ENCODE measurements at regions not wholly inside any gene's neighbourhood (a gene's known extent, or its start where the extent isn't known, plus 50 kb on each side); places are given as distances from the start of the nearest gene placed in this dataset.

GRCh38 chr1:60923389-60924087 lies 158.8 kb upstream of the NFIA start:
- H2AK5ac ChIP-seq (ENCODE audit: low read length, severe bottlenecking), result no peak overlapping the region
- H2BK120ac ChIP-seq (ENCODE audit: low read depth, low read length), result no peak overlapping the region
- H3K27ac ChIP-seq (ENCODE audit: low read length, poor library complexity, severe bottlenecking), result no peak overlapping the region
- no peak overlapping the region for H3K14ac ChIP-seq (ENCODE audit: low read length in 2 of 2)
- H3K27me3 ChIP-seq (ENCODE audit: control insufficient read depth in 1 of 2, insufficient read depth in 1 of 2, low read length in 2 of 2), result no peaks in the 10 kb centered on the region
- no peak for DNase-seq
- H3K18ac ChIP-seq (ENCODE audit: low read depth in 1 of 2, low read length in 2 of 2), result no peak overlapping the region
- H2BK12ac ChIP-seq (ENCODE audit: low read length in 2 of 2), result no peak overlapping the region
- no peak overlapping the region for H4K8ac ChIP-seq (ENCODE audit: low read length)
- no peaks in the 10 kb centered on the region for H3K79me1 ChIP-seq (replicated peaks; ENCODE audit: low read length, poor library complexity, severe bottlenecking)
- H2BK15ac ChIP-seq (ENCODE audit: low read depth, poor library complexity, severe bottlenecking), result no peak overlapping the region
- no peak overlapping the region for H3K23ac ChIP-seq (ENCODE audit: low read length in 2 of 2)
- no peak overlapping the region for H3K4me3 ChIP-seq (ENCODE audit: insufficient read depth in 1 of 2, low read depth in 1 of 2, low read length in 2 of 2)
- H2BK5ac ChIP-seq (ENCODE audit: low read depth, low read length, poor library complexity, severe bottlenecking), result no peak overlapping the region
- H3K4me1 ChIP-seq (ENCODE audit: control insufficient read depth, insufficient read depth, low read depth, low read length), result peaks cover 2% of the 10 kb centered on the region
- WGBS, result 44% methylated on average over 4 of the region's 5 CpGs
- H2AFZ ChIP-seq (ENCODE audit: low read depth, low read length), result no peak overlapping the region
- H3K9me3 ChIP-seq (ENCODE audit: control insufficient read depth, low read length), result no peaks in the 10 kb centered on the region
- H3K36me3 ChIP-seq (ENCODE audit: control insufficient read depth in 1 of 2, insufficient read depth in 2 of 2, low read depth in 1 of 2, low read length in 2 of 2), result no peaks in the 10 kb centered on the region
- H4K91ac ChIP-seq (ENCODE audit: low read length), result no peak overlapping the region
- no peak overlapping the region for H3K4me2 ChIP-seq (ENCODE audit: low read length, poor library complexity, severe bottlenecking)
- no peak overlapping the region for H3K4ac ChIP-seq (ENCODE audit: low read depth in 1 of 2, low read length in 2 of 2)
- no peak overlapping the region for H3K9ac ChIP-seq (ENCODE audit: low read length)

DNA sequence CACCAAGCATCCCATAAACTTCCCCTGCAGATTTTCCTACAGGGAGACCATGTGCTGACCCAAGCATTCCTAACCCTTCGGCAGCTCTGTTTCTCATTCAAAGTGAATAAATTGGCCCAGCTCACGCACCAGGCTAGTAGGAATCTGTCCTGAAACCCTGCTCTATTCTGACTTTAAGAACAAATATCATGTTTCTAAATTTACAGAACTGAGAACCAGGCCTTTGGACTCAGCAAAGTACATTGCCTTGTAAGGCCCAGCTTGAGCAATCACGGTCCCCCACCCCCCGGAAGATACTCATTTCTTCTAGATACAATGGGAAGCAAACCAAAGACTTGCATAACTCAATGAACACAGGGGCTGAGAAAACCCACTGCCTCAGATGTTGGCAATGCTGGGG lies 160.1 kb upstream of the NFIA start:
- no peak overlapping the region for H3K27ac ChIP-seq (ENCODE audit: low read length, poor library complexity, severe bottlenecking)
- H2BK12ac ChIP-seq (ENCODE audit: low read length in 2 of 2), result no peak overlapping the region
- H2AFZ ChIP-seq (ENCODE audit: low read depth, low read length), result no peak overlapping the region
- no peak overlapping the region for H2BK15ac ChIP-seq (ENCODE audit: low read depth, poor library complexity, severe bottlenecking)
- H2AK5ac ChIP-seq (ENCODE audit: low read length, severe bottlenecking), result no peak overlapping the region
- no peak overlapping the region for H3K23ac ChIP-seq (ENCODE audit: low read length in 2 of 2)
- H3K4ac ChIP-seq (ENCODE audit: low read depth in 1 of 2, low read length in 2 of 2), result no peak overlapping the region
- no peaks in the 10 kb centered on the region for H3K9me3 ChIP-seq (ENCODE audit: control insufficient read depth, low read length)
- peaks cover 2% of the 10 kb centered on the region for H3K4me1 ChIP-seq (ENCODE audit: control insufficient read depth, insufficient read depth, low read depth, low read length)
- no peaks in the 10 kb centered on the region for H3K27me3 ChIP-seq (ENCODE audit: control insufficient read depth in 1 of 2, insufficient read depth in 1 of 2, low read length in 2 of 2)
- H4K8ac ChIP-seq (ENCODE audit: low read length), result no peak overlapping the region
- no peaks in the 10 kb centered on the region for H3K79me1 ChIP-seq (replicated peaks; ENCODE audit: low read length, poor library complexity, severe bottlenecking)
- DNase-seq, result no peak
- no peak overlapping the region for H3K14ac ChIP-seq (ENCODE audit: low read length in 2 of 2)
- H3K4me2 ChIP-seq (ENCODE audit: low read length, poor library complexity, severe bottlenecking), result no peak overlapping the region
- H4K91ac ChIP-seq (ENCODE audit: low read length), result no peak overlapping the region
- WGBS, result 73% methylated on average over 4 of the region's 4 CpGs
- no peak overlapping the region for H2BK120ac ChIP-seq (ENCODE audit: low read depth, low read length)
- no peak overlapping the region for H2BK5ac ChIP-seq (ENCODE audit: low read depth, low read length, poor library complexity, severe bottlenecking)
- H3K18ac ChIP-seq (ENCODE audit: low read depth in 1 of 2, low read length in 2 of 2), result no peak overlapping the region
- no peak overlapping the region for H3K9ac ChIP-seq (ENCODE audit: low read length)
- no peaks in the 10 kb centered on the region for H3K36me3 ChIP-seq (ENCODE audit: control insufficient read depth in 1 of 2, insufficient read depth in 2 of 2, low read depth in 1 of 2, low read length in 2 of 2)
- H3K4me3 ChIP-seq (ENCODE audit: insufficient read depth in 1 of 2, low read depth in 1 of 2, low read length in 2 of 2), result no peak overlapping the region

DNA sequence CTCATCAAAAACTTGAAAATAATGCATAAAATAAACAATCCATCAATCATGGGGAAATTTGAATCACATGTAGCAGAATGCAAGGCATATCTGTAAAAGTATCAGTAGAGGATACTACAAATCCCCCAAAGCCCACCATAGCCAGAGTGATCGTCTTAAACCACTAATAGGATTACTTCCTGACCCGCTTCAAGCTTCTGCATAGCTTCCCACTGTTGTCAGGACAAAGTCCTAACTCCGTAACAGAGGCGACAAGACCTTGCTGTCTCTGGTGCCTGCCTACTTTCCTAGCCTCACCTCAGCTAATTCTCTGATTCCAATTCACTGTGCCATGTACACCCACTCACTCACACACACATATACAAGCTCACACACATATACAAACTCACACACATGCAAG lies 161.2 kb upstream of the NFIA start:
- Histone ChIP-seq H3K36me3 (ENCODE audit: control insufficient read depth in 1 of 2, insufficient read depth in 2 of 2, low read depth in 1 of 2, low read length in 2 of 2) (no peaks in the 10 kb centered on the region), H2BK15ac (ENCODE audit: low read depth, poor library complexity, severe bottlenecking) (no peak overlapping the region), H2BK120ac (ENCODE audit: low read depth, low read length) (no peak overlapping the region), H3K79me1 (replicated peaks; ENCODE audit: low read length, poor library complexity, severe bottlenecking) (no peaks in the 10 kb centered on the region), H3K14ac (ENCODE audit: low read length in 2 of 2) (peak overlapping the region in 1 of 2 experiments; percentile 50), H2AFZ (ENCODE audit: low read depth, low read length) (no peak overlapping the region), H4K8ac (ENCODE audit: low read length) (no peak overlapping the region), H3K4me2 (ENCODE audit: low read length, poor library complexity, severe bottlenecking) (no peak overlapping the region), H3K4me3 (ENCODE audit: insufficient read depth in 1 of 2, low read depth in 1 of 2, low read length in 2 of 2) (no peak overlapping the region), H3K27me3 (ENCODE audit: control insufficient read depth in 1 of 2, insufficient read depth in 1 of 2, low read length in 2 of 2) (no peaks in the 10 kb centered on the region), H3K9ac (ENCODE audit: low read length) (no peak overlapping the region), H2BK5ac (ENCODE audit: low read depth, low read length, poor library complexity, severe bottlenecking) (no peak overlapping the region), H3K4ac (ENCODE audit: low read depth in 1 of 2, low read length in 2 of 2) (no peak overlapping the region), H4K91ac (ENCODE audit: low read length) (no peak overlapping the region), H3K4me1 (ENCODE audit: control insufficient read depth, insufficient read depth, low read depth, low read length) (peaks cover 2% of the 10 kb centered on the region), H3K27ac (ENCODE audit: low read length, poor library complexity, severe bottlenecking) (no peak overlapping the region), H3K18ac (ENCODE audit: low read depth in 1 of 2, low read length in 2 of 2) (no peak overlapping the region), H2BK12ac (ENCODE audit: low read length in 2 of 2) (no peak overlapping the region), H3K23ac (ENCODE audit: low read length in 2 of 2) (no peak overlapping the region), H2AK5ac (ENCODE audit: low read length, severe bottlenecking) (no peak overlapping the region), H3K9me3 (ENCODE audit: control insufficient read depth, low read length) (no peaks in the 10 kb centered on the region)
- 78% methylated on average over 4 of the region's 4 CpGs for WGBS
- DNase-seq, result no peak

- H3K4ac ChIP-seq (ENCODE audit: low read depth in 1 of 2, low read length in 2 of 2), result no peak overlapping the region
- no peak overlapping the region for H2BK120ac ChIP-seq (ENCODE audit: low read depth, low read length)
- H3K4me2 ChIP-seq (ENCODE audit: low read length, poor library complexity, severe bottlenecking), result no peak overlapping the region
- no peak overlapping the region for H3K27ac ChIP-seq (ENCODE audit: low read length, poor library complexity, severe bottlenecking)
- no peak overlapping the region for H2BK15ac ChIP-seq (ENCODE audit: low read depth, poor library complexity, severe bottlenecking)
- no peak overlapping the region for H4K91ac ChIP-seq (ENCODE audit: low read length)
- H3K18ac ChIP-seq (ENCODE audit: low read depth in 1 of 2, low read length in 2 of 2), result no peak overlapping the region
- H3K23ac ChIP-seq (ENCODE audit: low read length in 2 of 2), result no peak overlapping the region
- H3K79me1 ChIP-seq (replicated peaks; ENCODE audit: low read length, poor library complexity, severe bottlenecking), result no peaks in the 10 kb centered on the region
- no peak overlapping the region for H2BK5ac ChIP-seq (ENCODE audit: low read depth, low read length, poor library complexity, severe bottlenecking)
- no peak overlapping the region for H3K9ac ChIP-seq (ENCODE audit: low read length)
- H3K14ac ChIP-seq (ENCODE audit: low read length in 2 of 2), result no peak overlapping the region
- no peak overlapping the region for H2AK5ac ChIP-seq (ENCODE audit: low read length, severe bottlenecking)
- H2AFZ ChIP-seq (ENCODE audit: low read depth, low read length), result no peak overlapping the region
- H3K4me3 ChIP-seq (ENCODE audit: insufficient read depth in 1 of 2, low read depth in 1 of 2, low read length in 2 of 2), result no peak overlapping the region
- no peaks in the 10 kb centered on the region for H3K27me3 ChIP-seq (ENCODE audit: control insufficient read depth in 1 of 2, insufficient read depth in 1 of 2, low read length in 2 of 2)
- no peaks in the 10 kb centered on the region for H3K36me3 ChIP-seq (ENCODE audit: control insufficient read depth in 1 of 2, insufficient read depth in 2 of 2, low read depth in 1 of 2, low read length in 2 of 2)
- no peaks in the 10 kb centered on the region for H3K9me3 ChIP-seq (ENCODE audit: control insufficient read depth, low read length)
- H4K8ac ChIP-seq (ENCODE audit: low read length), result no peak overlapping the region
- H2BK12ac ChIP-seq (ENCODE audit: low read length in 2 of 2), result no peak overlapping the region
- WGBS, result 58% methylated on average over 2 of the region's 2 CpGs
- peaks cover 2% of the 10 kb centered on the region for H3K4me1 ChIP-seq (ENCODE audit: control insufficient read depth, insufficient read depth, low read depth, low read length)
- no peak for DNase-seq
Measured at GRCh38 chr1:60920561-60920960, 161.8 kb upstream of the NFIA start.
